ENCODE measurements at regions not wholly inside any gene's neighbourhood (a gene's known extent, or its start where the extent isn't known, plus 50 kb on each side); places are given as distances from the start of the nearest gene placed in this dataset.

GRCh38 chr1:88021529-88021928 lies 662.5 kb upstream of the PKN2 start:
- H3K27ac ChIP-seq: no peak overlapping the region
- TF ChIP-seq CTCF (conservative IDR thresholded peaks at IDR 0.05) (no peak), ZFX (IDR thresholded peaks at IDR 0.05) (no peak)

GRCh38 chr1:88022516-88022915 lies 661.6 kb upstream of the PKN2 start:
- H3K27ac ChIP-seq: no peak overlapping the region
- TF ChIP-seq CTCF (conservative IDR thresholded peaks at IDR 0.05): no peak
- TF ChIP-seq ZFX (IDR thresholded peaks at IDR 0.05): no peak

GRCh38 chr1:88029142-88029541 lies 654.9 kb upstream of the PKN2 start:
- TF ChIP-seq CTCF (conservative IDR thresholded peaks at IDR 0.05): no peak; the same call in 1 of the 2 replicates
- no peak for TF ChIP-seq ZFX (IDR thresholded peaks at IDR 0.05)
- H3K27ac ChIP-seq: no peak overlapping the region

- TF ChIP-seq CTCF (conservative IDR thresholded peaks at IDR 0.05): no peak; the same call in 1 of the 2 replicates
These were observed 654.2 kb upstream of the PKN2 start for GRCh38 chr1:88029899-88030298.

GRCh38 chr1:88035578-88035977 lies 648.5 kb upstream of the PKN2 start:
- TF ChIP-seq ZFX (IDR thresholded peaks at IDR 0.05) (no peak), CTCF (conservative IDR thresholded peaks at IDR 0.05) (no peak)
- no peak overlapping the region for H3K27ac ChIP-seq

More at GRCh38 chr1:88029899-88030298, 654.2 kb upstream of the PKN2 start:
- H3K27ac ChIP-seq: no peak overlapping the region

GRCh38 chr1:88036345-88037014 lies 647.6 kb upstream of the PKN2 start:
- H3K27ac ChIP-seq: no peak overlapping the region
- no peak for TF ChIP-seq ZFX (IDR thresholded peaks at IDR 0.05)
- TF ChIP-seq CTCF (conservative IDR thresholded peaks at IDR 0.05): no peak

- no peak overlapping the region for H3K27ac ChIP-seq
- no peak for TF ChIP-seq CTCF (conservative IDR thresholded peaks at IDR 0.05)
These were observed 644.8 kb upstream of the PKN2 start for GRCh38 chr1:88039240-88039639.

Data from C4-2B (cell line).